ENCODE measurements at regions not wholly inside any gene's neighbourhood (a gene's known extent, or its start where the extent isn't known, plus 50 kb on each side); places are given as distances from the start of the nearest gene placed in this dataset.

- TF ChIP-seq POLR2AphosphoS5 (IDR thresholded peaks at IDR 0.05) (no peak), POLR2A (IDR thresholded peaks at IDR 0.05) (no peak)
- TF ChIP-seq, protein P1, sequence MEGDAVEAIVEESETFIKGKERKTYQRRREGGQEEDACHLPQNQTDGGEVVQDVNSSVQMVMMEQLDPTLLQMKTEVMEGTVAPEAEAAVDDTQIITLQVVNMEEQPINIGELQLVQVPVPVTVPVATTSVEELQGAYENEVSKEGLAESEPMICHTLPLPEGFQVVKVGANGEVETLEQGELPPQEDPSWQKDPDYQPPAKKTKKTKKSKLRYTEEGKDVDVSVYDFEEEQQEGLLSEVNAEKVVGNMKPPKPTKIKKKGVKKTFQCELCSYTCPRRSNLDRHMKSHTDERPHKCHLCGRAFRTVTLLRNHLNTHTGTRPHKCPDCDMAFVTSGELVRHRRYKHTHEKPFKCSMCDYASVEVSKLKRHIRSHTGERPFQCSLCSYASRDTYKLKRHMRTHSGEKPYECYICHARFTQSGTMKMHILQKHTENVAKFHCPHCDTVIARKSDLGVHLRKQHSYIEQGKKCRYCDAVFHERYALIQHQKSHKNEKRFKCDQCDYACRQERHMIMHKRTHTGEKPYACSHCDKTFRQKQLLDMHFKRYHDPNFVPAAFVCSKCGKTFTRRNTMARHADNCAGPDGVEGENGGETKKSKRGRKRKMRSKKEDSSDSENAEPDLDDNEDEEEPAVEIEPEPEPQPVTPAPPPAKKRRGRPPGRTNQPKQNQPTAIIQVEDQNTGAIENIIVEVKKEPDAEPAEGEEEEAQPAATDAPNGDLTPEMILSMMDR (IDR thresholded peaks at IDR 0.05 in 8 of 11, conservative IDR thresholded peaks at IDR 0.05 in 3 of 11) = no peak
Measured at GRCh38 chr15:26298010-26298658, 435.0 kb upstream of the ATP10A start.
